NB4 (cell line): ENCODE measurements at regions not wholly inside any gene's neighbourhood (a gene's known extent, or its start where the extent isn't known, plus 50 kb on each side); places are given as distances from the start of the nearest gene placed in this dataset.

Experiments
- DNase-seq: peaks from one replicate; pipeline ENCODE4 v3.0.0; 2010; ENCODE audit warnings: low read depth
- H3K4me3 ChIP-seq: one replicate; pipeline ENCODE4 v1.5.1; 2011; ENCODE audit warnings: mild to moderate bottlenecking, low read depth, low read length, moderate library complexity
- MYC ChIP-seq: IDR thresholded peaks from 2 replicates; pipeline ENCODE4 v1.6.1; 2011; ENCODE audit warnings: low read depth, low read length
- POLR2A ChIP-seq: IDR thresholded peaks from 2 replicates; pipeline ENCODE4 v1.6.1; 2011; ENCODE audit warnings: mild to moderate bottlenecking; ENCODE audit not compliant: insufficient read length; ENCODE audit errors: extremely low read depth
- TF ChIP-seq, protein P1 (sequence below): IDR thresholded peaks from 2 replicates; pipeline ENCODE4 v1.6.1; 2011; ENCODE audit warnings: low read depth, low read length
- TF ChIP-seq, protein P2 (sequence below): IDR thresholded peaks from one replicate; pipeline ENCODE4 v1.5.1; 2012; ENCODE audit warnings: low read depth, low read length

GRCh38 chr5:82777106-82777505, 300.1 kb downstream of the TMEM167A start:
- TF ChIP-seq MYC, result no peak
- TF ChIP-seq, protein P1, sequence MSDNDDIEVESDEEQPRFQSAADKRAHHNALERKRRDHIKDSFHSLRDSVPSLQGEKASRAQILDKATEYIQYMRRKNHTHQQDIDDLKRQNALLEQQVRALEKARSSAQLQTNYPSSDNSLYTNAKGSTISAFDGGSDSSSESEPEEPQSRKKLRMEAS, result no peak
- TF ChIP-seq, protein P2, sequence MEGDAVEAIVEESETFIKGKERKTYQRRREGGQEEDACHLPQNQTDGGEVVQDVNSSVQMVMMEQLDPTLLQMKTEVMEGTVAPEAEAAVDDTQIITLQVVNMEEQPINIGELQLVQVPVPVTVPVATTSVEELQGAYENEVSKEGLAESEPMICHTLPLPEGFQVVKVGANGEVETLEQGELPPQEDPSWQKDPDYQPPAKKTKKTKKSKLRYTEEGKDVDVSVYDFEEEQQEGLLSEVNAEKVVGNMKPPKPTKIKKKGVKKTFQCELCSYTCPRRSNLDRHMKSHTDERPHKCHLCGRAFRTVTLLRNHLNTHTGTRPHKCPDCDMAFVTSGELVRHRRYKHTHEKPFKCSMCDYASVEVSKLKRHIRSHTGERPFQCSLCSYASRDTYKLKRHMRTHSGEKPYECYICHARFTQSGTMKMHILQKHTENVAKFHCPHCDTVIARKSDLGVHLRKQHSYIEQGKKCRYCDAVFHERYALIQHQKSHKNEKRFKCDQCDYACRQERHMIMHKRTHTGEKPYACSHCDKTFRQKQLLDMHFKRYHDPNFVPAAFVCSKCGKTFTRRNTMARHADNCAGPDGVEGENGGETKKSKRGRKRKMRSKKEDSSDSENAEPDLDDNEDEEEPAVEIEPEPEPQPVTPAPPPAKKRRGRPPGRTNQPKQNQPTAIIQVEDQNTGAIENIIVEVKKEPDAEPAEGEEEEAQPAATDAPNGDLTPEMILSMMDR, result no peak
- TF ChIP-seq POLR2A, result no peak
- H3K4me3 ChIP-seq, result no peak overlapping the region
- DNase-seq, result no peak

GRCh38 chr5:82772281-82772680, 304.9 kb downstream of the TMEM167A start:
- H3K4me3 ChIP-seq, result no peak overlapping the region
- TF ChIP-seq, protein P1, result no peak
- TF ChIP-seq POLR2A (no peak), MYC (no peak)
- TF ChIP-seq, protein P2, result no peak
- DNase-seq, result no peak

GRCh38 chr5:82766206-82766605, 311.0 kb downstream of the TMEM167A start:
- TF ChIP-seq, protein P2, result no peak
- TF ChIP-seq MYC, result no peak
- no peak for TF ChIP-seq POLR2A
- TF ChIP-seq, protein P1, result no peak
- DNase-seq, result no peak
- H3K4me3 ChIP-seq, result no peak overlapping the region

DNA sequence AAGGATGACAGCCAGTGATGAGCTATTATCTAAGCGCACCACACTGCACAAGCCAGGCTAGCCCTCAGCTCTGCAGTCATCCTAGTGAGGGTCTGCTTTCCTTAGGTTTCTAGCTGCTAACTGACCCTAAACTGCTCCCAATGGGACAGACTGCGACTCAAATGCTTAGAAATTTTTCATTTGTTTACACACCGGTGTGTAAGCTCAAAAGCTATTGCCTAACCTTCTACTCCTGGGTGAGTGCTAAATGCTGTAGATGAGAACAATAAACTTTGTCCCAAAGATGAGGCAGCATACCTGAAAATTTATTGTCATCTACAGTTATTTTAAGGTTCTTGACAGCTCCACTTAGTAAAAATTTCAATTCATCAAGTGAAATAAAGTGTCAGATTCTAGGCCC, 311.4 kb downstream of the TMEM167A start:
- TF ChIP-seq, protein P1, result no peak
- TF ChIP-seq MYC, result no peak
- TF ChIP-seq, protein P2, result no peak
- no peak for TF ChIP-seq POLR2A
- no peak overlapping the region for H3K4me3 ChIP-seq
- DNase-seq, result no peak

DNA sequence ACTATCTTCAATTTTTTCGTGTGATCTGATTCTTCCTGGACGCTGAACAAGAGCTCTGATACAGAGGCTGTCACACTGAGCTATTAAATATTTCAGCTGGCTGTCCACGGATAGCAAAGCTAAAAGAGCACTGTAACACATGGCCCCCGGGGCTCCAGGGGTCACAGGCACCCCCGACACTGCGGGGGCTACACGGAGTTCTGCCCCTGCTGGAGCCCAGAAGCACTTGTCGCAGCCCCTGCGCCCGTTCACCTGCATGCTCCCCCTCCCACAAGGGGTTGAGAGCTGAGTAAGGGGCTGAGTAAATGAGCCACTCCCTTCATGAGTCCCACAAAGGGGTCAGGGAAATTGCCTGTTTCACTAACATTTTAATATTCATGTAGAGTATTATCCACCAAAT, 316.3 kb downstream of the TMEM167A start:
- DNase-seq, result no peak
- TF ChIP-seq, protein P1, result no peak
- TF ChIP-seq MYC, result no peak
- TF ChIP-seq POLR2A, result no peak
- TF ChIP-seq, protein P2, result no peak
- H3K4me3 ChIP-seq, result no peak overlapping the region

DNA sequence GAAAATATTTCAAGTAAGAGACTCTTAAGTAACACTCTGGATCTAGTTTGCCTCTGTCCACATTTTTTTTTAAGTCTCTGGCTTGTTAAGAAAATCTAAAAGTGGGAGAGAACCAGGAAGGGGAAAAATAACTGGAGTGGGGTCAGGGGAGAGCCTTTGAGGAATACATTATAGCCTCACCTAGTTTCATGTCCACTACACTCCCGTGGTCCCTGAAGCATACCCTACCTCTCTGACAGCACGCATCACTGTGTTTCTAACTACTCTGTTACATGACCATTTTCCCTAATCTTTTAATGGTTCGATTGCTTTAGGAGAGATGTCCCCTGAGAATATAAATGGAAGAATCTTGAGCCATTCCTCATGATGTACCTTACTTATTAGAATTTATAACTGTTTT, 318.3 kb downstream of the TMEM167A start:
- no peak overlapping the region for H3K4me3 ChIP-seq
- no peak for DNase-seq
- TF ChIP-seq, protein P1, result no peak
- no peak for TF ChIP-seq MYC
- no peak for TF ChIP-seq POLR2A
- TF ChIP-seq, protein P2, result no peak
